ENCODE measurements at regions not wholly inside any gene's neighbourhood (a gene's known extent, or its start where the extent isn't known, plus 50 kb on each side); places are given as distances from the start of the nearest gene placed in this dataset.

GRCh38 chr7:79968894-79969293, 165.7 kb upstream of the GNAI1 start:
- H3K4me3 Mint-ChIP-seq: no peak overlapping the region
- H3K27ac Mint-ChIP-seq: no peak overlapping the region
- H3K36me3 Mint-ChIP-seq: no peaks in the 10 kb centered on the region
- no peak for DNase-seq (ENCODE audit: extremely low spot score, unreplicated experiment)
- H3K9me3 Mint-ChIP-seq: no peaks in the 10 kb centered on the region
- H3K27me3 Mint-ChIP-seq: no peaks in the 10 kb centered on the region
- H3K4me1 Mint-ChIP-seq (ENCODE audit: unreplicated experiment): no peaks in the 10 kb centered on the region
- no peak for TF ChIP-seq CTCF (conservative IDR thresholded peaks at IDR 0.05)

- Mint-ChIP-seq H3K27ac (no peak overlapping the region), H3K4me1 (ENCODE audit: unreplicated experiment) (no peaks in the 10 kb centered on the region), H3K27me3 (no peaks in the 10 kb centered on the region), H3K4me3 (no peak overlapping the region), H3K9me3 (no peaks in the 10 kb centered on the region), H3K36me3 (no peaks in the 10 kb centered on the region)
- no peak for DNase-seq (ENCODE audit: extremely low spot score, unreplicated experiment)
- no peak for TF ChIP-seq CTCF (conservative IDR thresholded peaks at IDR 0.05)
Measured at GRCh38 chr7:79968077-79968648, 166.5 kb upstream of the GNAI1 start.

- no peaks in the 10 kb centered on the region for H3K27me3 Mint-ChIP-seq
- TF ChIP-seq CTCF (conservative IDR thresholded peaks at IDR 0.05): no peak
- no peaks in the 10 kb centered on the region for H3K9me3 Mint-ChIP-seq
- no peaks in the 10 kb centered on the region for H3K4me1 Mint-ChIP-seq (ENCODE audit: unreplicated experiment)
- DNase-seq (ENCODE audit: extremely low spot score, unreplicated experiment): no peak
- H3K36me3 Mint-ChIP-seq: no peaks in the 10 kb centered on the region
- no peak overlapping the region for H3K27ac Mint-ChIP-seq
- no peak overlapping the region for H3K4me3 Mint-ChIP-seq
Measured at GRCh38 chr7:79965946-79966345, 168.7 kb upstream of the GNAI1 start.

DNA sequence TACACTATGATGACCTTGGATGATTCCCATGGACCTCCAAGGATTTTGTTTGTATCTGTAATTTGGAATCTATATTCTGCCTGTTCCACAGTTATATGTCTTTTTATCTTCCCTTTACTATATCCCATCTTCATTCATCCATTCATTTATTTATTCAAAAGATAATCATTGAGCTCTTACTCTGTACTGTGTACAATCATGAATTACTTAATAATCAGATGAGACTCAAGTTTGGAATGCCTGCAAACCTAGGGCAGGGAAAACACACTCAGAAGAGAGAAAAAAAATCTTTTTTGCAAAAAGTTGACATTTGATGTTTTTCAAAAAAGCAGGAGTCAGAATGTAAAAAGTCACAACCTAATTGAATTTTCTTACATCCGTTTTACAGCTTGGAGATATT, 170.2 kb upstream of the GNAI1 start:
- no peaks in the 10 kb centered on the region for H3K36me3 Mint-ChIP-seq
- H3K27ac Mint-ChIP-seq: no peak overlapping the region
- H3K9me3 Mint-ChIP-seq: no peaks in the 10 kb centered on the region
- H3K4me1 Mint-ChIP-seq (ENCODE audit: unreplicated experiment): no peaks in the 10 kb centered on the region
- DNase-seq (ENCODE audit: extremely low spot score, unreplicated experiment): no peak
- H3K27me3 Mint-ChIP-seq: no peaks in the 10 kb centered on the region
- no peak overlapping the region for H3K4me3 Mint-ChIP-seq
- TF ChIP-seq CTCF (conservative IDR thresholded peaks at IDR 0.05): no peak

DNA sequence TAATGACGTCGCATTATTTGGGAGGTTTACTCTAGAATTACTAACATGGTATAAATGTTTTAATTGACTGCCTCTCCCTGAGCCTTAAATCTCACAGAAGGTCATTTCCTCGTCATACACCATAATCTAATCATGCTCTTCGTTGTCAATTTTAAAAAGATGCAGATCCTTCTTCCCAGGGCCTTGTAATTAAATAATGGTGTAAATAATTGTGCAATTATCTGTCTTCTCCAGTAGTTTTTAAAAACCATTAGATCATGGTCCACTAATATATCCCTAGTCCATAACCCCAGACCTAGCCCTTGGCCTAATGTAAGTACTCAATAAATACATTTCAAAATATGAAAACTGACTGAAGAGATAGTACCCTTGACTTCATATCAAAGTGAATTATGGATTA, 181.5 kb upstream of the GNAI1 start:
- DNase-seq (ENCODE audit: extremely low spot score, unreplicated experiment): no peak
- no peak overlapping the region for H3K4me3 Mint-ChIP-seq
- no peaks in the 10 kb centered on the region for H3K4me1 Mint-ChIP-seq (ENCODE audit: unreplicated experiment)
- H3K27ac Mint-ChIP-seq: no peak overlapping the region
- H3K36me3 Mint-ChIP-seq: no peaks in the 10 kb centered on the region
- H3K27me3 Mint-ChIP-seq: no peaks in the 10 kb centered on the region
- H3K9me3 Mint-ChIP-seq: no peaks in the 10 kb centered on the region
- no peak for TF ChIP-seq CTCF (conservative IDR thresholded peaks at IDR 0.05)

DNA sequence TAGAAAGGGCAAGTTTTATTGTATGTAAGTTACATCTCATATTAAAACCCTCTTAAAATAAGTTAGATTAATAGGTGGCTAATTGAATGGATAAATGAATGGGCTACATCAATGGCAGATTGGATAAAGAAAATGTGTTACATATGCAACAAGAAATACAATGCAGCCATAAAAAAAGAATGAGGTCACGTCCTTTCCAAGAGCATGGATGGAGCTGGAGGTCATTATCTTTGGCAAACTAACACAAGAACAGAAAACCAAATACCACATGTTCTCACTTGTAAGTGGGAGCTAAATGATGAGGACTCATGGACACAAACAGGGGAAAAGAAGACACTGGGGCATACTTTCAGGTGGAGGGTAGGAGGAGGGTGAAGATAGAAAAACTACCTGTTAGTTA, 182.2 kb upstream of the GNAI1 start:
- no peak for DNase-seq (ENCODE audit: extremely low spot score, unreplicated experiment)
- H3K27me3 Mint-ChIP-seq: no peaks in the 10 kb centered on the region
- no peak for TF ChIP-seq CTCF (conservative IDR thresholded peaks at IDR 0.05)
- H3K4me3 Mint-ChIP-seq: no peak overlapping the region
- no peaks in the 10 kb centered on the region for H3K9me3 Mint-ChIP-seq
- no peaks in the 10 kb centered on the region for H3K36me3 Mint-ChIP-seq
- H3K27ac Mint-ChIP-seq: no peak overlapping the region
- no peaks in the 10 kb centered on the region for H3K4me1 Mint-ChIP-seq (ENCODE audit: unreplicated experiment)

Data from type B pancreatic cell (in vitro differentiated cells).